ENCODE measurements at regions not wholly inside any gene's neighbourhood (a gene's known extent, or its start where the extent isn't known, plus 50 kb on each side); places are given as distances from the start of the nearest gene placed in this dataset.
"Not testable (repeated sequence)": the region's sequence is repeated elsewhere in the genome, so short reads cannot be mapped to it uniquely, and the experiment has no call there.

DNA sequence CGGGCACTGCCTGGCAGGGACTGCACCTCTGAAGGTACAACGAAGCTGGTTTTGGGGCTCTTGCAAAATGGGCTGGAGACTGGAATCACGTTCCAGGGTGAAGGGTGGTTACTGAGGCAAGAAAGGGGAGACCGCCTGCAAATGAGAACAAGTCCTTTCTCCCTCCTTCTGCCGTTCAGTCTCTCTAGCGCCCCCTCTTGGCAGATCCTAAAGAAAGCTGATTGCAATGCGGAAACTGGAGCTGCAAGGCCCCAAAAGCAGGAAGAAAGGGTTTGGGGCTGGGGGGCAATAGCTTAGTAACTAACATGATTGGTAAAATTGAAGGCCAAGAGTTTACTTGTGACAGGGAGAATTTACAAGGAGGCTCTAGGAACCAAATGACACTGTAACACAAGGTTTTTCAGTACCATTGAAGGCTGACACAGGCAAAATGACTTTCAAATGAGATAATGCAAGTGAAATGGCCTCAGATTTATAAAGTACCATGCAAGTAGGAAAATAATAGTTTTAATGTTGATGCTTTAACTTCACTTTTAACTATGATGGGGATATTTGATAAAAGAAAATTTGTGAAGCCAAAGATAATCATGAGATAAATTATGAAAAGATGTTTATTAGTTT is 222.7 kb upstream of the HAND2 start:
- no peak for DNase-seq

DNA sequence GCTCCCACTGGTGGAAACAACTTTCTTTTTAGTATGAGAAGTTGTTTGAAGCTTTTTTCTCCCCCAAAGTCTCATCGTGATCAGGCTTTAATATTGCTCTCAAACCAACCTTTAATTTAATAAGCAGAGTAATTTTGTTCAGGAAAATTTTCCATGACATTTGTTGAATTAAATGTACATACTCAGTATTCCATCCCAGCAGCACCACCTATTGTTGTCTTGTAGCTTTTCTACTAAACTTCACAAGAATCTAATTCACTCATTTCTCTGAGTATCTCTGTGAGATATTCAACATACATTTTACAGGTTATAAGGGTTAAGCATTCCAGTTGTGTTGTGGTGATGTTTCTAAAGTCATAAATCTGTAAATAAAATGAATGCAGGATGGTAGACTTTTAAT is 218.3 kb upstream of the HAND2 start:
- no peak for DNase-seq

DNA sequence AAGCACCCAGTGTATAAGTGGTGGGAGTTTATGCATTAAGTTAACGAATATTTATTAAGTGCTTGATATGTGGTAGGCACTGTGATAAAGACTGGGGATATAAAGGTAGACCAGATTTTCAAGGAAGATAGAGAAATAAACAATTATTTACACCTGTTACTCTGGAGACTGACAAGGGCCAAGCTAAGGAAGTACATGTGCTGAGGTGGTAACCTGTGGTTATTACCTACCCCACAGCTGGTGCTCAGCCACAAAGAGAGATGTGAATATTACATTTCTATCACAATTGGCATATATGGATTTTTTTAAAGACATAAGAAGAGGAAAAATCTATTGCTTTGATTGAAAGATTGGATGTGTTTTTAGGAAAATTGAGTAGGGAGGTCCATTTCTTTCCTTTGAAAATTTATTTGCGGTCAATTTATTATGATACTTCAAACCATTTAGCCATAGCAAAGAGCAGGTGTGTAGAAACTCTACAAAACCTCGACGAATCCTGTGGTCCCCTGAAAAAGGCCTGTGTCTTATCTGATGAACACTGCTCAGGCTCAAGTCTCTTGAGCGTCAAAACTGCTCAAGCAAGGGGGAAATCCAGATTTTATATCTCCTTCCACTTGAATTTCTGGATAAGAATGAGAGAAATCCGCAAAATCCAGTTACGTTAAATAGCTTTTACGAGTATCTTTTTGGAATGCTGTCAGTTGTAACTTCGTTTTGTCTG is 217.7 kb upstream of the HAND2 start:
- no peak for DNase-seq

DNA sequence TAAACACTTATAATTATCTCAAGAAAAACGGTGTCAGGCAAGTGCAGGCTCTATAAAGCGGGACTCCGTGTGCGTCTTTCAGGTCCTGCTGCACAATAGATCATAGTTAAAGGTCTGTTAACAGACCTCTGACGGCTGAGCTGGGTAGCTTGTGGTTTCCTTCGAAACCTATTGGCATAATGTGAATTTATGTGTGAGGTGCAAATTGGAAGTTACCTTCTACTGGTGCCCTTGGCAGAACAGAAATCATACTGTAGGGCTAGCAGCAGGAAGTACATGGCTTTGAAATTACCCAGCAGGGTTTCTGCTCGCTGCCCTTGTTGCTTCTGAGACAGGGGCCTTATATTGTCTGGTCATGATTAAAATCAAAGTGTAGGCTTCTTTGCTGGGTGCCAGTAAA is 216.4 kb upstream of the HAND2 start:
- DNase-seq: no peak

DNA sequence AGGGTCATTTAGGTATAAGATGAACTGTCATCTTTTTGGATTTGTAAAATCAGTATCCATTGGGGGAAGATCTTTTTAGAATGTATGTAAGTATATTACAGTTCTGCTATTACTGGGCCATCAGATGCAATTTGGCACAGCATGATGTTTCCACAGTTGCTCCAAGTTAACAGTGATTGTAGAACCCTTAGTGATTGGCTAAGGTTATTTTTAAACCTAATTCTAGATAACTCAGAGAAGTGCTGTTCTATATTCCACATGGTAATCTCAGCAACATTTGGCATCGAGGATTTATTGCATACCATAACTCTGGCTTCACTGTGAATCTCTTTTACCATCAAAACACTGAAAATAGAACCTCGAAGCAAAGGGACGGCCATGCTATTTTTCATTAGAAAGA is 215.7 kb upstream of the HAND2 start:
- DNase-seq: no peak

DNA sequence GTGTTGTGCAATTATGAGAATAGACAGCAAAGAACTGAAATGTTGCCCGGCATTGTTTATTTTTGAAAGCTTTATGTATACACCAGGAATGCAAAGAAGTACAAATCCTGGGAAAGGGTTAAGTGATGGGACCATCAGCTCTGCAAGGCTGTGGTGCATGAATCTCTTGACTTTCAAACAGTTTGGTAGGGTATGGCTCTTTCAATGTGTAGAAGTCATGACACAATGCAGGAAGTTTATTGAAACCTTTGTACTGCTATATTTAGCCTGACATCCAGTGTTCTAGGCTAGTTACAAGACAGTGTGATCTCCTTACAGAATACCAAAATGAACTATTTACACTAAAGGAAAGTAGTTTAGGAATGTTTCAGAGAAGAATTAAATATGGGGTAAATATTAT is 206.8 kb upstream of the HAND2 start:
- DNase-seq: no peak

DNA sequence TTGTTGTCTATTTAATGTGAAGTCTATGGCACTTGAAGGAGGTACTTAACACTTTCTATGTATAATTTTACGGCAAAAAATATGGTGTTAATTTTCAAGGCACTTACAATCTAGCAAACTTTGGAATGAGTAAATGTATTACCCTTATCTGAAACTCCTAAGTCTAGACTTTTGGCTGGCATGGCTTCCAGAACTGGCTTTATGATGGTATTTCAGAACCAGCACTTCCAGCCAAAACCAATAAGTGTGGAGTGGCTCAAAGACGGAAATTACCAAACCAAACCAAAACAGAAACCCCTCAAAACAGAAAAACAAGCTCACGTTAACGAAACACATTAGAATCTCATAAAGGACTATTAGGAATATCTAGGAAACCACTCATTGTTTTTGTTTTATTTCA is 205.6 kb upstream of the HAND2 start:
- no peak for DNase-seq

DNA sequence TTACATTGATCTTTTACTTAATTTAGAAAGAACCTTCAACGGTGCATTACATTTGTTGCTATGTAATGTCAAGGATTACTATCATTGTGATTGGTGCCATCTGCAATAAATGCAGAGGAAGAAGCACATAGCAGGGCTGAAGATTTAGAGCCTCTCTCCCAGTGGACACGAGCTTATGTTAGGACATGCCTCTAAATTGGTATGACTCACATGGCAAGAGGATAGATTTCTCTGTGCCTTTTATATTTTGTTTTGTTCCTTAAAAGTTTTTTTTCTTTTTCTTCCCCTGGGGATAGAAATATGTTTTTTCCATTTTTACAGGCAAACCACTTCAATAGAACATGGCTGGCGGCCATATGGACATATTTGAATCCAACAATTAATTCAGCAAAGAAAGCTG is 205.0 kb upstream of the HAND2 start:
- no peak for DNase-seq

DNA sequence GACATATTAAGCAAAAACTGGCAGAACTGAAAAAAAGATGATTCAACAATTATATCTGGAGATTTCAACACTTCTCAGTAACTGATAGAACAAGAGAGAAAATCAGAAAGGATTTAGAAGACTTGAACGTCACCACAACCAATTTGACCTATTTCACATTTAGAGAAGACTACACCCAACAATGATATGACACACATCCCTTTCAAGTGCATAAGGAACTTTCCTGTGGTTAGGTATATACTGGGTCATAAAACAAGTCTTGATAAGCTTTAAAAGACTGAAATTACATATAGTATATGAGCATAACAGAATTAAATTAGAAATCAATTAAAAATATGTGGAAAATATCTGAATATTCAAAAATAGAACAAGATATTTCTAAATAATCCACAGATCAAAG is 201.2 kb upstream of the HAND2 start:
- no peak for DNase-seq

DNA sequence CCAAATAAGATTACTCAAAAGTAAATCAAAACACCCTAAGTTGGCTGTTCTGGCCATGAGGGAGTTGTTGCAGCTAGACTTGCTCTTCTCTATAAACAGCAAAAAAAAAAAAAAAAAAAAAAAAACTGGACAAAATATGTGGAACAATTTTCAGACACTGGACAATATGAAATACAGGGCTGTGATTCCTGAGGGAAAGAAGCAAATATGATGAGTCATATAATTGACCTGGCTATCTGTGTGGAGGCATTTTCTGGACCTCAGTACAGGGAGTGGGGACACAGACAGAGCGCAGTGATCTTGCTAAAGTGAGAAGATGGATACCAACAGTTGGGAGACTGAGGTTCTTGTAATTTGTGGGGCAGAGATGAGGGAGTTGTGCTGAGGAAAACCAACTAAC is 192.0 kb upstream of the HAND2 start:
- no peak for DNase-seq

DNA sequence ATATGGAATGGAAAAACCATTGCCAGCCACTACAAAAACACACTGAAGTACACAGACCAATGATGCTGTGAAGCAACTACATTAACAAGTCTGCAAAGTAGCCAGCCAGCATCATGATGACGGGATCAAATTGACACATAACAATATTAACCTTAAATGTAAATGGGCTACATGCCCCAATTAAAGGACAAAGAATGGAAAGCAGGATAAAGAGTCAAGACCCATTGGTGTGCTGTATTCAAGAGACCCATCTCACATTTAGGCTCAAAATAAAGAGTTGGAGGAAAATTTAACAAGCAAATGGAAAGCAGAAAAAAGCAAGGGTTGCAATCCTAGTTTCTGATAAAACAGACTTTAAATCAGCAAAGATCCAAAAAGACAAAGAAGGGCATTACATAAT is 188.5 kb upstream of the HAND2 start:
- DNase-seq: not testable (repeated sequence)

DNA sequence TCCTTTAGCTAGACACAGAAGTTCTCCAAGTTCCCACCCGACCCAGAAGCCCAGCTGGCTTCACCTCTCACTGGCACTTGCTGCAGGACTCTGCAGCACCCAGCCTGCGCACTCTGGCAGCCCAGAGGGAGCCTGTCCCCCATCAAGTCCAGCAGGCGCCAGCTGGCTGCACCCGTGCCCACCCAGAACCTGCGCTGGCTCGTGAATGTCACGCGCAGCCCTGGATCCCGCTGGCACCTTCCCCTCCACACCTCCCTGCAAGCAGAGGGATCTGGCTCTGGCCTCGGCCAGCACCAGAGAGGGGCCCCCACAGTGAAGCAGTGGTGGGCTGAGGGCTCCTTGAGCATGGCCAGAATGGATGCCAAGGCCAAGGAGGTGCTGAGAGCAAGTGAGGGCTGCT is 187.6 kb upstream of the HAND2 start:
- no peak for DNase-seq

DNA sequence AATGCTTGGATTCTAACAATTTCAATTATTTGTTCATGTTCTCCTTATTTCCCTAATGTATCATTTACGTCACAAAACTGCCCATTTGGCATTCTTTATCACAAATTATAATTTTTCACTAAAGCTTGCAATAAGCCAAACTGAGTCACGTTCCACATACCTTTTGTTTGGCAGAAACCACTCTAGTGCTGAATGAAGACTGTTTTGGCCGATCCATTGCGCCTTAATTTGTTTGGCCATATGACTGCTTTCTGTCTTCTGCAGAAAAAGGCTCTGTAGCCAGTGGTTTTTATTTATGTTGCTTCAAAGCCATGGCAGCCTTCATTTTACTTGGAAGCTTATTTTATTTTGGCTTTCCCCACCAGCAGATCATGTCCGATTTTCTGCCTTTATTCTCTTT is 184.4 kb upstream of the HAND2 start:
- DNase-seq: no peak

DNA sequence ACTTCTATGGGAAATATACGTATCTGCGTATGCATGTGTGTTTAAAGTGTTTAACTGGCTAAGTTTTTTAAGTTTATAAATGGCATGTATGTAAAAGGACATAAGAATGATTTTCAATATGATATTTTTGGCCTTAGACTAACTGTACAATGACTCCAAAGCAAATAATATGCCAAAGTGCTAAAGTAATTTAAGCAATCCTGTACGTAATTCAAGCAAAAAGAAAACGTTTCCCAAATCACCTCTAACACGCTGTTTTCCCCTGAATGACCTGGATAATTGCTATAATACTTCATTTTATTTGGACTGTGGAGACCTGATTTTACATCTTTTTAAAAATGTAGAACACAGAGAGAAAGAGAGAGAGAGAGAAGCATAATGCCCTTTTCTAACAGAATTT is 183.0 kb upstream of the HAND2 start:
- no peak for DNase-seq

DNA sequence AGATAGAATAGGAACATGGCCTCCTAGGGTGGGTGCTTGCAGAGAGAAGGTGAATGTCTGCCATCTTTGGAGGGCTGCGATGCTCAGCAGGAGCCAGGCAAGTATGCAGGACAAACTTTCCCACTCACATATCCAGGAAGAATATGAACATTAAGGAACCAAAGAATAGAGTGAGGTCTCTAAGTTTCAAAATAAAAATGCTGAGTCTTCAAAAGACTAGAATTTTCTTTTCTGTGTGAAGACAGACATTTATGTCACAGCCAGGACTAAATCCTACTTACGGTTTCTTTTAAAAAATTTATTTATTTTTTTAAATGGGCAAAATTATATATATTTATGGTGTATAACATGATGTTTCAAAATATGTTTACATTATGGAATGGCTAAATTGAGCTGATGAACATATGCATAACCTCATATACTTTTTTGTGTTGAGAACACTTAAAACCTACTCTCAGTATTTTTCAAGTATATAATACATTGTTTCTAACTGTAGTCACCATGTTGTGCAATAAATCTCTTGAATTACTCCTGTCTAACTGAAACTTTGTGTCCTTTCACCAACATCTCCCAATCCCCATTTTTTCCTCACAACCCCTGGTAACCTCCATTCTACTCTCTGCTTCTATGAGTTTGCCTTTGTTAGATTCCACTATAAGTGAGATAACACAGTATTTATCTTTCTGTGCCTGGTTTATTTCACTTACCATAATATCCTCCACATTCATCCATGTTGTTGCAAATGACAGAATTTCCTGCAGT is 177.8 kb upstream of the HAND2 start:
- DNase-seq: no peak

DNA sequence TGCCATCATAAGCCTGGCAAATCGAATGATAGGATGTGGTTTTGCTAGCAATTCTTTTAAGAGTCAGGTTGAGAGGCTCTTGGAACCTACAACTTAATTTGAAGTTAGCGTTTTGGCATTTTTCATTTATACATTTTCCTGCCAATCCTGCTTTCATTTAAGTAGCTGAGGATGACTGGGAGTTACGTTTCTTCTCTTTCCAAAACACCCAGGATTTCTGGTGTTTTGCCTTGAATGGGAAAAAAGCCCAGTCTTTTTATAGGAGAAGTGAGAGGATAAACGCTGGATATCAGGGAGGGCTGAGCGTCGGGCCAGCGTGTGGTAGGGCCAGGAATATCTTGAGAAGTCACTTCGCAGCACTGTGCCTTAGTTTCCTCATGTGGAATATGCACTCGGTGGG is 174.2 kb upstream of the HAND2 start:
- peak; percentile 40 for DNase-seq

DNA sequence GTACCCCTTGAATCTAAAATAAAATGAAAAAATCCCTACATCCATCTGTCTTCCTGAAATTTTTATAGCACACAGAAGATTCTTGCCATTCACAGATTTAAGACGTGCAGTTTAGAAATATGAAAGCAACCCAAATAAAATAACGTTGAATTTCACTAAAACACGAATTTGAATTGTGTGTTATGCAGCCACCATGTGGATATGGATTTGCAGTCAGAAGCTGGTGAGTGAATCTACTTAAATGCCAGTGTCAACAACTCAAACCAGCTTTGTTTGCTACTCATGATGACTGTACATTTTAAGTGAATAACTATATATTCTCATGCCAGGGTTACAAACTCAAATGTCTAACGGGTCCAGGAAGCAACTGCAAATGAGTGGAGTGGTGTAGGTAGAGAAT is 173.0 kb upstream of the HAND2 start:
- DNase-seq: no peak

DNA sequence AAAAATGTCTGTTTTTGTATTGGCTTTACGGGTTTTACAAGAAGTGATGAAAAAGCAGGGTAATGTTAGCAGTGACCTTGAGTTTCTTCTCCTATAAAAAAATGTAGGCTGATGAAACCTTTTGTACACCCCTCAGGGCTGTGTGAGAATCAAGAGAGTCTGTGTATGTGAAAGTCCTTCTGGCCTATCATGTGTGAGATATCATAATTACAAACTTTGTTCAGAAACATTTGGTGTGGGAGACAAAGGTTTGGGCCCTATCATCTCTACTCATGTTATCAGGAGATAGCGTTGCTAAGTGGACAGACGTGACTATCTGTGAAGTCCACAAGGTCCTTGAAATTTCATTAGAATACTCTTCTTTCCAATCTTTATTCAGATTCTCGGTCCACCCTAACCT is 170.6 kb upstream of the HAND2 start:
- no peak for DNase-seq

DNA sequence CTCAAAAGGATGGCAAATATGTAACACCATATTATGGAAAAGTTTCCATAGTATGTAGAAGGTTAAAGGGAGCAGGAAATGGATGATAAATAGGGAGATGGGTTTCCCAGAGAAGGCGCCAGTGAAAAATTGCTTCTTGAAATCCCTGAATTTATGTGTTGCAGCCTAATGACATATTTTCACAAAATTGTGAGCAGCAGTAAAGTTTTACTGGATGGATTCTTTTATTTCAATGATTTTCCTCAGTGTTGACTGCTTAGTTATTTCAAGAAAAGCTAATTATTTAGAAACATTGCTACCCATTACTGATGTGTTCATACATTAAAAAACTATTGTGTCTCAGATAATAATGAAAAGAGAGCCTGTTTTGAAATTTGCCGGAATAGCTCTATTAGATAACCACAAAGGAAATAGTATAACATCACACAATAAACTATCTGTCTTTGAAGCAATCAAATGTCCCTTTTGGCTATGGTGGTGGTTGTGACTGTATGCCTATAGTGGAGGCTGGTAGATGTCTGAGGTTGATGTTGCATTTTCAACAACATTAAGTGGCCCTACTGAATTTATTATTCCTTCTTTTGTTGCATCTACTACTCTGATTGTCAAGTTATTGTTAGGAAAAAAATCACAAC is 169.9 kb upstream of the HAND2 start:
- DNase-seq: no peak

DNA sequence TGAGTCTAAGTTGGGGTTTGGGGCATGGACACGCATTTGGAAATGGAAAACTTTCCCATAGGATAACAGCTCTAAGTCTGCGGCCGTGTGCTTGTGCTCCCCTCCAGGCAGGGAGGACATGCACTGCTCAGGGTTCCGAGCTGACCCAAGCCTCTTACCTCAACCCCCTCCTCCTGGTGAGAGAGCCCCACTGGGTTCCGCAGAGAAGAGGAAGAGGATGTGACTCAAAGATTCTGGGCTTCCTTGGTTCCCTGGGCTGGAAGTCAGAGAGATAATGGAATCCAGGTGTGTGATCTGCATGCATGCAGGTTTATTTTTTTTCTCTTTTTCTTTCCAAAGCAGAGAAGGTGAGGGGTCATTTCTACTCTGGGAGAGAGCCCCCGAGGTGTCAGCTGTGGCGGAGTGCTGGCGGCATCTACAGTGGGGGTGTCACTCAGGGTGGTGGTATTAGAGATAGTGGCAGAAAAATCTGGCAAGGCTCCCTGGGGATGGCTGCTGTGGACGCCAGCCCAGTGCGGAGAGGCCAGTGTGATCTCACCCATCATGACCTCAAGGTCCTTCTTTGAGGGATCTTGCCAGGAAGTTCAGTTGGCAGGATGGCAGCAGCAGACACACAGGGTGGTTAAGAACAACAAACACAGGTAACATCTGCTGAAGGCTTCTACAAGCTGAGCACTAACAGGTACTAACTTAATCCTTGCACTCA is 168.7 kb upstream of the HAND2 start:
- no peak for DNase-seq

DNA sequence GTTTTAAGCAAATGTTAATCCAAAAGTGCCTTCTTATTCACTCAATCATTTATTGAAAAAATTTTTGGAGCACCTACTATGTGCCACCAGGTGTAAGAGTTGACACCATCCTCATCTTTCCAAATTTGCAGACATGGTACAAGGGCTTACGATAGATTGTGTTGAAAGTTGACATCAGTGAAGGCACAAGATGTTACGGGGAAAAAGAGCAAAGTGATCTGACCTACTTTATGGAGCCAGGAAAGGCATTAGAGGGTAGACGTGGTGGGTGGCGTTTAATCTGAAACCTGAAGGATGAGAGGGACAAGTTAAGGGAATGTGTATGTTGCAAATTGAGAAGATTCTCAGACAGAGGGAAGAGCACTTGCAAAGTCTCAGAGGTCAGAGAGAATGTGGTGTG is 167.8 kb upstream of the HAND2 start:
- no peak for DNase-seq

DNA sequence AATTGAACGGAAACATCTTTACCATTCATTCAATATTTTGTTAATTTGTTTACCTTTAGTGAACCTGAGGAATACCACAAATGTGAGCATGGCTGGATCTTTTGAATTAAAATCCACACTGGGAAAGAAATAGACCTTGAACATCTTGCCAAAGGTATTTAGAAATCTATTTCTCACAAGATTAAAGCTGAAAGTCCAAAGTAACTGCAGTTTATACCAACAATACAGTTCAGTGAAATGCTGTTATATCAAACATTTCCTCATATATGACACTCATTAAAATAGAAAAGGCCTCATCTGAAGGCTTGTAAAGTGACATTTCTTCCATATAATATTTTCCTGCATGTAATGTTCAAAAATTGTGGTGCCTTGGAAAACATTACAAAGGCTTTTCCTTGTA is 166.5 kb upstream of the HAND2 start:
- DNase-seq: no peak

DNA sequence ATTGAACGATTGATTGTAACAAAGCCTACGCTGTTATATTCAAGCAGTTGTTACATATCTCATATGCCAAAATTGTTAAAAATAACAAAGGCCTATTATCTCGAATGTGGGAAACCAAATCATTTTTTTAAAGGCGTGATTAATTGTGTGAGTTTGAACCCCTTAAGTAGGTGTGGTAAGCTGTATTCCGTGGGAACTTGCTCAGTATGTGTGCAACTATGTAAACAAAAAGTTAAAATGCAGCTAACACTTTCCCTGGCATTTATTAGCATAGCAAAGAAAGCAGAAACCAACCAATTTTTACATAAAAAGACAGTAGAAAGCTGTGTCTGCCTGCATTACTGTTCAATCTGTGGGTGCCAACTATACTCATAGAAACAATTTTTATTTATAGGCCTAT is 166.0 kb upstream of the HAND2 start:
- no peak for DNase-seq

Data from left hindlimb (tissue), 1 donor.